ENCODE measurements at regions not wholly inside any gene's neighbourhood (a gene's known extent, or its start where the extent isn't known, plus 50 kb on each side); places are given as distances from the start of the nearest gene placed in this dataset.

DNA sequence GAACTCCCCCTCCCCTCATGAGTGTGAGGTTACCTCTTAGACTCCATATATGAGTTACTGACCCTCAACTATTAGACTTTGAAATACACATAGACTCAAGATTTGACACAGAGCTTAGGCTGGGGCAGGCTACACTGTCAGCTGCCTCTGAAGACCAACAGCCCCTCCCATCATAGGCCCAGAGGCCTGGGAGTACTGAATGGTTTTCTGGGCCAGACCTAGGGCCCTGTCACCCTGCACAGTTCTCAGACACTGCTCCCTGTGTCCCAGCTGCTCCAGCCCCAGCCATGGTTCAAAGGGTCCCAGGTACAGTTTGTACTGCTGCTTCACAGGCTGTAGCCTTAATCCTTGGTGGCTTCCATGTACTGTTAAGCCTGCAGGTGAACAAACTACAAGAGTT is 132.1 kb upstream of the MOCS1 start:
- H3K4me3 ChIP-seq (ENCODE audit: low read length in 2 of 2): no peak overlapping the region
- H3K27ac ChIP-seq (ENCODE audit: low read depth in 2 of 2, low read length in 2 of 2): no peak overlapping the region
- H3K4me1 ChIP-seq (ENCODE audit: control insufficient read depth in 2 of 2, insufficient read depth in 2 of 2, low read length in 2 of 2): no peaks in the 10 kb centered on the region
- H3K9me3 ChIP-seq (ENCODE audit: control insufficient read depth in 2 of 2, low read length in 2 of 2): peaks cover 0 to 2% of the 10 kb centered on the region in 2 donors
- H3K36me3 ChIP-seq (ENCODE audit: control insufficient read depth in 2 of 2, insufficient read depth in 2 of 2, low read length in 2 of 2): no peaks in the 10 kb centered on the region
- H3K27me3 ChIP-seq (ENCODE audit: control insufficient read depth in 2 of 2, insufficient read depth in 2 of 2, low read length in 2 of 2): no peaks in the 10 kb centered on the region
- H3K9ac ChIP-seq (ENCODE audit: low read depth in 1 of 2, low read length in 2 of 2): no peak overlapping the region

GRCh38 chr6:40056865-40057264 is 122.6 kb upstream of the MOCS1 start:
- Histone ChIP-seq H3K27me3 (ENCODE audit: control insufficient read depth in 2 of 2, insufficient read depth in 2 of 2, low read length in 2 of 2) (no peaks in the 10 kb centered on the region), H3K36me3 (ENCODE audit: control insufficient read depth in 2 of 2, insufficient read depth in 2 of 2, low read length in 2 of 2) (no peaks in the 10 kb centered on the region), H3K9ac (ENCODE audit: low read depth in 1 of 2, low read length in 2 of 2) (no peak overlapping the region), H3K27ac (ENCODE audit: low read depth in 2 of 2, low read length in 2 of 2) (no peak overlapping the region), H3K9me3 (ENCODE audit: control insufficient read depth in 2 of 2, low read length in 2 of 2) (no peaks in the 10 kb centered on the region), H3K4me1 (ENCODE audit: control insufficient read depth in 2 of 2, insufficient read depth in 2 of 2, low read length in 2 of 2) (no peaks in the 10 kb centered on the region), H3K4me3 (ENCODE audit: low read length in 2 of 2) (no peak overlapping the region)

DNA sequence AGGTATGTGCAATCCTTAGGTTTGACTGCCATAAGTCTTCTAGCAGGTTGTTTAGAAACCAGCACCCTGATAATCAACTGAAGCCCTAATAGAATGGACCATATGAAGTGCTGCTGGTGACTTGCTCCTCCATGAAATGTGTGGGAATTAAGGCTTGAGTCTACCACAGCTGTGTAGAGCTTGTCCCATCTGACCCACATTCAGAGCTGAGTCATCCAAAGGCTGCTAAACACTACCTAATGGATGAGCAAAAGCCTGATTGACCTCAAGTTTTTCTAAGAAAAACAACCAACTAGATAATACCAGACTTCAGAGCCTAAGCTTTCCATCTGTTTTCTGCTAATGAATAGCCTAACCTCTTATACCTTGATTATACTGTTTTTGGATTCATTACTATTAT is 120.3 kb upstream of the MOCS1 start:
- H3K27me3 ChIP-seq (ENCODE audit: control insufficient read depth in 2 of 2, insufficient read depth in 2 of 2, low read length in 2 of 2): no peaks in the 10 kb centered on the region
- H3K9me3 ChIP-seq (ENCODE audit: control insufficient read depth in 2 of 2, low read length in 2 of 2): no peaks in the 10 kb centered on the region
- H3K4me1 ChIP-seq (ENCODE audit: control insufficient read depth in 2 of 2, insufficient read depth in 2 of 2, low read length in 2 of 2): no peaks in the 10 kb centered on the region
- no peak overlapping the region for H3K4me3 ChIP-seq (ENCODE audit: low read length in 2 of 2)
- H3K27ac ChIP-seq (ENCODE audit: low read depth in 2 of 2, low read length in 2 of 2): no peak overlapping the region
- no peak overlapping the region for H3K9ac ChIP-seq (ENCODE audit: low read depth in 1 of 2, low read length in 2 of 2)
- no peaks in the 10 kb centered on the region for H3K36me3 ChIP-seq (ENCODE audit: control insufficient read depth in 2 of 2, insufficient read depth in 2 of 2, low read length in 2 of 2)

DNA sequence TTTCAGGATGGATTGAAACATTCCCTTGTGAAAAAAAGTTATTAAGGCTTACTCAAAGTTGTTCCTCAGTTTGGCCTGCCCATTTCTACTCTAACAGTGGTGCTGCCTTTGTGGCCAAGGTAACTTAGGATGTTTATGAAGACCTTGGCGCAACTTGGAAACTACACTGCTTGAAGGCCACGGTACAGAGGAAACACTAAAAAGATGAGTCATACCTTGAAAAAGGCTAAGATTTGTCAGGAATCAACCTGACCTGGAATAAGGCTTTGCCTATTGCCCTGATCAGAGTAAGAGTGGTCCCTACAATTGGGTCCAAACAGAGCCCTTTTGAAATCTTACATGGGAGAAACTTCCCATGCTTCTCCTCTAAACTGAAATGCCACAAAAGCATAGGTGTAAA is 119.9 kb upstream of the MOCS1 start:
- Histone ChIP-seq H3K4me3 (ENCODE audit: low read length in 2 of 2) (no peak overlapping the region), H3K9ac (ENCODE audit: low read depth in 1 of 2, low read length in 2 of 2) (no peak overlapping the region), H3K27ac (ENCODE audit: low read depth in 2 of 2, low read length in 2 of 2) (no peak overlapping the region), H3K27me3 (ENCODE audit: control insufficient read depth in 2 of 2, insufficient read depth in 2 of 2, low read length in 2 of 2) (no peaks in the 10 kb centered on the region), H3K9me3 (ENCODE audit: control insufficient read depth in 2 of 2, low read length in 2 of 2) (no peaks in the 10 kb centered on the region), H3K36me3 (ENCODE audit: control insufficient read depth in 2 of 2, insufficient read depth in 2 of 2, low read length in 2 of 2) (no peaks in the 10 kb centered on the region), H3K4me1 (ENCODE audit: control insufficient read depth in 2 of 2, insufficient read depth in 2 of 2, low read length in 2 of 2) (no peaks in the 10 kb centered on the region)

GRCh38 chr6:40049128-40049527 is 114.9 kb upstream of the MOCS1 start:
- H3K27me3 ChIP-seq (ENCODE audit: control insufficient read depth in 2 of 2, insufficient read depth in 2 of 2, low read length in 2 of 2): no peaks in the 10 kb centered on the region
- H3K9ac ChIP-seq (ENCODE audit: low read depth in 1 of 2, low read length in 2 of 2): no peak overlapping the region
- no peaks in the 10 kb centered on the region for H3K36me3 ChIP-seq (ENCODE audit: control insufficient read depth in 2 of 2, insufficient read depth in 2 of 2, low read length in 2 of 2)
- H3K9me3 ChIP-seq (ENCODE audit: control insufficient read depth in 2 of 2, low read length in 2 of 2): no peaks in the 10 kb centered on the region
- no peak overlapping the region for H3K27ac ChIP-seq (ENCODE audit: low read depth in 2 of 2, low read length in 2 of 2)
- no peak overlapping the region for H3K4me3 ChIP-seq (ENCODE audit: low read length in 2 of 2)
- H3K4me1 ChIP-seq (ENCODE audit: control insufficient read depth in 2 of 2, insufficient read depth in 2 of 2, low read length in 2 of 2): no peaks in the 10 kb centered on the region

- H3K9me3 ChIP-seq (ENCODE audit: control insufficient read depth in 2 of 2, low read length in 2 of 2): peaks cover 0 to 2% of the 10 kb centered on the region in 2 donors
- H3K4me1 ChIP-seq (ENCODE audit: control insufficient read depth in 2 of 2, insufficient read depth in 2 of 2, low read length in 2 of 2): no peaks in the 10 kb centered on the region
- no peak overlapping the region for H3K9ac ChIP-seq (ENCODE audit: low read depth in 1 of 2, low read length in 2 of 2)
- no peaks in the 10 kb centered on the region for H3K27me3 ChIP-seq (ENCODE audit: control insufficient read depth in 2 of 2, insufficient read depth in 2 of 2, low read length in 2 of 2)
- H3K4me3 ChIP-seq (ENCODE audit: low read length in 2 of 2): no peak overlapping the region
- H3K36me3 ChIP-seq (ENCODE audit: control insufficient read depth in 2 of 2, insufficient read depth in 2 of 2, low read length in 2 of 2): no peaks in the 10 kb centered on the region
- H3K27ac ChIP-seq (ENCODE audit: low read depth in 2 of 2, low read length in 2 of 2): no peak overlapping the region
Measured at GRCh38 chr6:40044196-40044595, 109.9 kb upstream of the MOCS1 start.

GRCh38 chr6:40042232-40042631 is 108.0 kb upstream of the MOCS1 start:
- H3K4me1 ChIP-seq (ENCODE audit: control insufficient read depth in 2 of 2, insufficient read depth in 2 of 2, low read length in 2 of 2): no peaks in the 10 kb centered on the region
- H3K27me3 ChIP-seq (ENCODE audit: control insufficient read depth in 2 of 2, insufficient read depth in 2 of 2, low read length in 2 of 2): peaks cover 0 to 2% of the 10 kb centered on the region in 2 donors
- no peak overlapping the region for H3K27ac ChIP-seq (ENCODE audit: low read depth in 2 of 2, low read length in 2 of 2)
- H3K9ac ChIP-seq (ENCODE audit: low read depth in 1 of 2, low read length in 2 of 2): no peak overlapping the region
- H3K9me3 ChIP-seq (ENCODE audit: control insufficient read depth in 2 of 2, low read length in 2 of 2): peaks cover 0 to 2% of the 10 kb centered on the region in 2 donors
- H3K4me3 ChIP-seq (ENCODE audit: low read length in 2 of 2): no peak overlapping the region
- no peaks in the 10 kb centered on the region for H3K36me3 ChIP-seq (ENCODE audit: control insufficient read depth in 2 of 2, insufficient read depth in 2 of 2, low read length in 2 of 2)

DNA sequence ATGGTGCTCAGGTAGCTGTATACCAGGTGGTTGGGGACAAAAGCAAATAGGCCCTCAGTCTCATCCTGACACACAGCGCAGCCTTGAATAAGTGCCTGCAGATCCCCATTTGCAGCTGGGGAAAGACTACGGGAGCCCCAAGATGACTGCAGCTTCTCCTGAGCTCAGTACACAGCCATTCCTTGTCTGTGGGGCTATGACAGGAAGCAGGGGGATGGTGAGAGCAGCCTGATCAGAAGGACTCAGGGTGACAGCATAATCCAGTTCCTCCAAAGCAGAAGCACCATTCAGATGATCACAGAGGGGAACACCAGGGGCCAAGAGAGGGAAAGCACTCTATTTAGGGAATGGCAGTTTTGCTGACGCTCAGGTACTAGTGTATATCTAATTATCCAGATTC is 104.8 kb upstream of the MOCS1 start:
- Histone ChIP-seq H3K4me1 (ENCODE audit: control insufficient read depth in 2 of 2, insufficient read depth in 2 of 2, low read length in 2 of 2) (no peaks in the 10 kb centered on the region), H3K36me3 (ENCODE audit: control insufficient read depth in 2 of 2, insufficient read depth in 2 of 2, low read length in 2 of 2) (no peaks in the 10 kb centered on the region), H3K4me3 (ENCODE audit: low read length in 2 of 2) (no peak overlapping the region), H3K9me3 (ENCODE audit: control insufficient read depth in 2 of 2, low read length in 2 of 2) (peaks cover 0 to 2% of the 10 kb centered on the region in 2 donors), H3K27ac (ENCODE audit: low read depth in 2 of 2, low read length in 2 of 2) (no peak overlapping the region), H3K9ac (ENCODE audit: low read depth in 1 of 2, low read length in 2 of 2) (no peak overlapping the region), H3K27me3 (ENCODE audit: control insufficient read depth in 2 of 2, insufficient read depth in 2 of 2, low read length in 2 of 2) (peaks cover 0 to 2% of the 10 kb centered on the region in 2 donors)

- no peak overlapping the region for H3K27ac ChIP-seq (ENCODE audit: low read depth in 2 of 2, low read length in 2 of 2)
- H3K27me3 ChIP-seq (ENCODE audit: control insufficient read depth in 2 of 2, insufficient read depth in 2 of 2, low read length in 2 of 2): peaks cover 0 to 2% of the 10 kb centered on the region in 2 donors
- H3K36me3 ChIP-seq (ENCODE audit: control insufficient read depth in 2 of 2, insufficient read depth in 2 of 2, low read length in 2 of 2): no peaks in the 10 kb centered on the region
- H3K4me3 ChIP-seq (ENCODE audit: low read length in 2 of 2): no peak overlapping the region
- H3K9me3 ChIP-seq (ENCODE audit: control insufficient read depth in 2 of 2, low read length in 2 of 2): peaks cover 0 to 2% of the 10 kb centered on the region in 2 donors
- H3K4me1 ChIP-seq (ENCODE audit: control insufficient read depth in 2 of 2, insufficient read depth in 2 of 2, low read length in 2 of 2): no peaks in the 10 kb centered on the region
- H3K9ac ChIP-seq (ENCODE audit: low read depth in 1 of 2, low read length in 2 of 2): no peak overlapping the region
Measured at GRCh38 chr6:40038626-40039025, 104.4 kb upstream of the MOCS1 start.

DNA sequence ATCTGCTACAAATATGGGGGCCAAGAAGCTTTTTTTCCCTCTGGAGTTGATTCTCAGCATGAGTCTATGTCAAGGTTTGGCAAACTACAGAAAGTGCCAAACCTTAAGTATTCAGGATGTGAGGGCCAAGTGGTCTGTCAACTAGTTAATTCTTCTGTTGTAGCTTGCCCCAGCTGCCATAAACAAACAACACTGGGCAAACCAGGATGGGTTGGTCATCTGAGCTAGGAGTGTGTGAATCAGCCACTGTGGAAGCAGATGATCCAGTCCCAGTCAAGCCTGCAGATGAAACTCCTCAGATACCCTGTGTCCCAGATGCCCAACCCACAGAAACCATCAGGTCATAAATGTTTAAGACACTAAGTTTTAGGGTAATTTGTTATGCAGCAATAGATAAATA is 103.0 kb upstream of the MOCS1 start:
- Histone ChIP-seq H3K4me3 (ENCODE audit: low read length in 2 of 2) (no peak overlapping the region), H3K9ac (ENCODE audit: low read depth in 1 of 2, low read length in 2 of 2) (no peak overlapping the region), H3K9me3 (ENCODE audit: control insufficient read depth in 2 of 2, low read length in 2 of 2) (peaks cover 0 to 2% of the 10 kb centered on the region in 2 donors), H3K27ac (ENCODE audit: low read depth in 2 of 2, low read length in 2 of 2) (no peak overlapping the region), H3K36me3 (ENCODE audit: control insufficient read depth in 2 of 2, insufficient read depth in 2 of 2, low read length in 2 of 2) (no peaks in the 10 kb centered on the region), H3K27me3 (ENCODE audit: control insufficient read depth in 2 of 2, insufficient read depth in 2 of 2, low read length in 2 of 2) (peaks cover 0 to 2% of the 10 kb centered on the region in 2 donors), H3K4me1 (ENCODE audit: control insufficient read depth in 2 of 2, insufficient read depth in 2 of 2, low read length in 2 of 2) (no peaks in the 10 kb centered on the region)

DNA sequence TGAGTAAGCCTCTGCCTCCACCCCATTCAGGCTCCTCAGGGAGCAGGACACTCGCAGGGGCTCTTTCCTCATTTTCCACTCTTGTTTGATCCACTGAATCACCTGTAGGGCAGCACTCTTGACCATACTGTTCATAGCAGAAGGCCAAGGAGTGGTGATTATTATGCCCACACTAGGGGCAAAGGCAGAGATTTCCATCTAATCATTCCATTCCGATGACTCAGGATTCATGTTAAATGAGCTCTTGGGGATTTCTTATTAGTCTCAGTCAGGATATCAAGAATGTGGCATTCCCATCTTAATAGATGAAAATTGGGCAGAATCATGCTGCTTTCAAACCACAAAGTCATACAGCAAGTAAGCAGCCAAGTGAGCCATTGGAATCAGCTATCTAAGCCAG is 101.9 kb upstream of the MOCS1 start:
- Histone ChIP-seq H3K9ac (ENCODE audit: low read depth in 1 of 2, low read length in 2 of 2) (no peak overlapping the region), H3K9me3 (ENCODE audit: control insufficient read depth in 2 of 2, low read length in 2 of 2) (no peaks in the 10 kb centered on the region), H3K27ac (ENCODE audit: low read depth in 2 of 2, low read length in 2 of 2) (no peak overlapping the region), H3K27me3 (ENCODE audit: control insufficient read depth in 2 of 2, insufficient read depth in 2 of 2, low read length in 2 of 2) (peaks cover 0 to 2% of the 10 kb centered on the region in 2 donors), H3K36me3 (ENCODE audit: control insufficient read depth in 2 of 2, insufficient read depth in 2 of 2, low read length in 2 of 2) (no peaks in the 10 kb centered on the region), H3K4me1 (ENCODE audit: control insufficient read depth in 2 of 2, insufficient read depth in 2 of 2, low read length in 2 of 2) (no peaks in the 10 kb centered on the region), H3K4me3 (ENCODE audit: low read length in 2 of 2) (no peak overlapping the region)

Measured in mucosa of rectum (tissue), 2 donors.